ENCODE measurements at regions not wholly inside any gene's neighbourhood (a gene's known extent, or its start where the extent isn't known, plus 50 kb on each side); places are given as distances from the start of the nearest gene placed in this dataset.

GRCh38 chr13:85174291-85174690 is 624.9 kb downstream of the SLITRK6 start:
- Histone ChIP-seq H3K27ac (no peak overlapping the region), H3K27me3 (no peaks in the 10 kb centered on the region), H3K4me3 (no peak overlapping the region), H3K36me3 (no peaks in the 10 kb centered on the region), H3K4me1 (no peaks in the 10 kb centered on the region), H3K9me3 (no peaks in the 10 kb centered on the region)
- WGBS, 2 donors, result 86 to 93% methylated on average over 1 of the region's 1 CpG
- no peak for DNase-seq
- intact Hi-C loops (cut with DNase I), result no loop called here
- TF ChIP-seq POLR2A (IDR thresholded peaks at IDR 0.05) (no peak), CTCF (IDR thresholded peaks at IDR 0.05) (no peak)

GRCh38 chr13:85170372-85170771 is 628.8 kb downstream of the SLITRK6 start:
- Histone ChIP-seq H3K4me3 (no peak overlapping the region), H3K4me1 (no peaks in the 10 kb centered on the region), H3K36me3 (no peaks in the 10 kb centered on the region), H3K27ac (no peak overlapping the region), H3K9me3 (no peaks in the 10 kb centered on the region), H3K27me3 (no peaks in the 10 kb centered on the region)
- WGBS, 2 donors, result 33 to 44% methylated on average over 1 of the region's 1 CpG
- no peak for DNase-seq
- intact Hi-C loops (cut with DNase I), result no loop called here
- TF ChIP-seq POLR2A (IDR thresholded peaks at IDR 0.05) (no peak), CTCF (IDR thresholded peaks at IDR 0.05) (no peak)

GRCh38 chr13:85166891-85167290 is 632.3 kb downstream of the SLITRK6 start:
- no peak for DNase-seq
- Histone ChIP-seq H3K36me3 (no peaks in the 10 kb centered on the region), H3K27ac (no peak overlapping the region), H3K9me3 (peaks cover 0 to 8% (median 0%) of the 10 kb centered on the region in 3 donors), H3K4me1 (no peaks in the 10 kb centered on the region), H3K27me3 (no peaks in the 10 kb centered on the region), H3K4me3 (no peak overlapping the region)
- intact Hi-C loops (cut with DNase I), result no loop called here
- TF ChIP-seq POLR2A (IDR thresholded peaks at IDR 0.05), result no peak
- TF ChIP-seq CTCF (IDR thresholded peaks at IDR 0.05), result no peak
- 54 to 56% methylated on average over 1 of the region's 1 CpG for WGBS, 2 donors

- Histone ChIP-seq H3K4me1 (no peaks in the 10 kb centered on the region), H3K27me3 (no peaks in the 10 kb centered on the region), H3K4me3 (no peak overlapping the region), H3K9me3 (peaks cover 0 to 8% (median 0%) of the 10 kb centered on the region in 3 donors), H3K27ac (no peak overlapping the region), H3K36me3 (no peaks in the 10 kb centered on the region)
- DNase-seq, result no peak
- WGBS, 2 donors, result 71 to 80% methylated on average over 1 to 2 of the region's 2 CpGs
- no peak for TF ChIP-seq POLR2A (IDR thresholded peaks at IDR 0.05)
- no peak for TF ChIP-seq CTCF (IDR thresholded peaks at IDR 0.05)
- intact Hi-C loops (cut with DNase I), result no loop called here
These were observed 636.2 kb downstream of the SLITRK6 start for GRCh38 chr13:85163063-85163462.

- H3K4me1 ChIP-seq, result peaks cover 0 to 5% (median 0%) of the 10 kb centered on the region in 3 donors
- WGBS, 2 donors, result 20 to 21% methylated on average over 4 of the region's 4 CpGs
- no peaks in the 10 kb centered on the region for H3K27me3 ChIP-seq
- H3K4me3 ChIP-seq, result no peak overlapping the region
- DNase-seq, result no peak
- no peak for TF ChIP-seq POLR2A (IDR thresholded peaks at IDR 0.05)
- TF ChIP-seq CTCF (IDR thresholded peaks at IDR 0.05), result no peak
- H3K27ac ChIP-seq, result no peak overlapping the region
- no peaks in the 10 kb centered on the region for H3K36me3 ChIP-seq
- no peaks in the 10 kb centered on the region for H3K9me3 ChIP-seq
- intact Hi-C loops (cut with DNase I), result no loop called here
These were observed 651.2 kb downstream of the SLITRK6 start for GRCh38 chr13:85148009-85148408.

Data from esophagus squamous epithelium (tissue), 5 donors.